Testis (tissue), 2 donors: ENCODE measurements at regions not wholly inside any gene's neighbourhood (a gene's known extent, or its start where the extent isn't known, plus 50 kb on each side); places are given as distances from the start of the nearest gene placed in this dataset.

Experiments used
- DNase-seq: peaks from one replicate; pipeline ENCODE4 v3.0.0-alpha.2; 2019
- H3K27ac ChIP-seq, 2 donors: fragments of 200-600 bp; sonication (generic); one replicate each; pipeline ENCODE4 v1.5.1; 2019
- H3K27me3 ChIP-seq: fragments of 200-600 bp; sonication (generic); one replicate; pipeline ENCODE4 v1.5.1; 2019
- H3K36me3 ChIP-seq: fragments of 200-600 bp; sonication (generic); one replicate; pipeline ENCODE4 v1.5.1; 2017; ENCODE audit warnings: low read depth; ENCODE audit errors: missing control alignments
- H3K4me1 ChIP-seq: fragments of 200-600 bp; sonication (generic); one replicate; pipeline ENCODE4 v1.5.1; 2019
- H3K4me3 ChIP-seq, 2 donors: fragments of 200-600 bp; sonication (generic); one replicate each; pipeline ENCODE4 v1.5.1; 2017 to 2019
- H3K9me3 ChIP-seq: fragments of 200-600 bp; sonication (generic); one replicate; pipeline ENCODE4 v1.5.1; 2017
- CTCF ChIP-seq, 3 experiments: fragments of 450-650 bp in 2 of 3; fragments of 200-600 bp in 1 of 3; sonication (generic) in 1 of 3; IDR thresholded peaks; one replicate each; pipeline ENCODE4 v1.5.1; 2016 to 2019; ENCODE audit warnings: antibody characterized with exemption in 3 of 3, mild to moderate bottlenecking in 2 of 3, moderate library complexity in 1 of 3
- POLR2A ChIP-seq: fragments of 450-650 bp; IDR thresholded peaks from one replicate; pipeline ENCODE4 v1.6.1; 2017; ENCODE audit warnings: antibody characterized with exemption, mild to moderate bottlenecking, moderate library complexity
- WGBS, 2 donors: methylation state at CpG; one replicate each; pipeline ENCODE4 v1.1.5; 2018; 5-methylcytosine and 5-hydroxymethylcytosine counted together
- intact Hi-C: fragments of 100-400 bp; cut with DNase I; formaldehyde crosslinking; loops from one replicate; pipeline ENCODE4 v1.15.1; 2023; ENCODE audit warnings: low total_unique reads

GRCh38 chr4:153090670-153091385 lies 113.4 kb upstream of the TRIM2 start:
- no peak for DNase-seq
- TF ChIP-seq POLR2A: no peak
- TF ChIP-seq CTCF (IDR thresholded peaks at IDR 0.05): no peak
- intact Hi-C loops: no loop called here
- WGBS, 2 donors: 90% methylated on average over 5 to 6 of the region's 6 CpGs
- Histone ChIP-seq H3K36me3 (no peaks in the 10 kb centered on the region), H3K27me3 (no peaks in the 10 kb centered on the region), H3K27ac (no peak overlapping the region), H3K9me3 (no peaks in the 10 kb centered on the region), H3K4me1 (no peaks in the 10 kb centered on the region), H3K4me3 (no peak overlapping the region)

- 76% methylated on average over 1 of the region's 1 CpG for WGBS, 2 donors
- DNase-seq: no peak
These were observed 110.8 kb upstream of the TRIM2 start for GRCh38 chr4:153093396-153093795.

GRCh38 chr4:153093802-153094201 lies 110.4 kb upstream of the TRIM2 start:
- H3K4me1 ChIP-seq: no peaks in the 10 kb centered on the region
- no peak for DNase-seq
- H3K9me3 ChIP-seq: no peaks in the 10 kb centered on the region
- WGBS, 2 donors: 67 to 73% methylated on average over 3 to 4 of the region's 4 CpGs
- no peaks in the 10 kb centered on the region for H3K36me3 ChIP-seq
- intact Hi-C loops: no loop called here
- H3K27me3 ChIP-seq: no peaks in the 10 kb centered on the region
- TF ChIP-seq CTCF (IDR thresholded peaks at IDR 0.05) (no peak), POLR2A (no peak)
- H3K27ac ChIP-seq: no peak overlapping the region
- H3K4me3 ChIP-seq: no peak overlapping the region

More at GRCh38 chr4:153093396-153093795, 110.8 kb upstream of the TRIM2 start:
- Histone ChIP-seq H3K4me1 (no peaks in the 10 kb centered on the region), H3K9me3 (no peaks in the 10 kb centered on the region), H3K36me3 (no peaks in the 10 kb centered on the region), H3K27ac (no peak overlapping the region), H3K4me3 (no peak overlapping the region), H3K27me3 (no peaks in the 10 kb centered on the region)
- intact Hi-C loops: no loop called here
- TF ChIP-seq CTCF (IDR thresholded peaks at IDR 0.05) (no peak), POLR2A (no peak)

- TF ChIP-seq CTCF (IDR thresholded peaks at IDR 0.05): no peak
- TF ChIP-seq POLR2A: no peak
- 68 to 80% methylated on average over 3 of the region's 3 CpGs for WGBS, 2 donors
- no peaks in the 10 kb centered on the region for H3K36me3 ChIP-seq
- intact Hi-C loops: no loop called here
- no peak overlapping the region for H3K4me3 ChIP-seq
- no peak for DNase-seq
- no peak overlapping the region for H3K27ac ChIP-seq
- no peaks in the 10 kb centered on the region for H3K27me3 ChIP-seq
- H3K4me1 ChIP-seq: no peaks in the 10 kb centered on the region
- H3K9me3 ChIP-seq: no peaks in the 10 kb centered on the region
These were observed 109.8 kb upstream of the TRIM2 start for GRCh38 chr4:153094435-153094834.
